ENCODE measurements at regions not wholly inside any gene's neighbourhood (a gene's known extent, or its start where the extent isn't known, plus 50 kb on each side); places are given as distances from the start of the nearest gene placed in this dataset.

GRCh38 chr3:139117136-139117675 lies 72.5 kb upstream of the PRR23C start:
- Histone ChIP-seq H3K27ac (no peak overlapping the region), H3K4me3 (no peak overlapping the region), H3K9me3 (no peaks in the 10 kb centered on the region), H3K27me3 (peaks cover 0 to 1% (median 0%) of the 10 kb centered on the region in 7 donors), H3K4me1 (peaks cover 0 to 22% (median 0%) of the 10 kb centered on the region in 9 donors), H3K36me3 (no peaks in the 10 kb centered on the region)
- DNase-seq (no peak), ATAC-seq (no peak)
- no peak for TF ChIP-seq CTCF (IDR thresholded peaks at IDR 0.05)
- WGBS, 2 donors, result 78 to 84% methylated on average over 1 of the region's 1 CpG
- intact Hi-C loops (cut with DNase I), result no loop called here

- Histone ChIP-seq H3K27ac (no peak overlapping the region), H3K4me3 (no peak overlapping the region), H3K4me1 (peaks cover 0 to 22% (median 0%) of the 10 kb centered on the region in 9 donors), H3K27me3 (no peaks in the 10 kb centered on the region), H3K36me3 (no peaks in the 10 kb centered on the region), H3K9me3 (no peaks in the 10 kb centered on the region)
- no peak for TF ChIP-seq CTCF (IDR thresholded peaks at IDR 0.05)
- intact Hi-C loops (cut with DNase I), result no loop called here
- whole genome bisulfite sequencing, 2 donors, result 95% methylated on average over 7 of the region's 7 CpGs
- ATAC-seq (no peak), DNase-seq (no peak)
Measured at GRCh38 chr3:139117883-139118760, 73.4 kb upstream of the PRR23C start.

- peaks cover 0 to 22% (median 0%) of the 10 kb centered on the region in 9 donors for H3K4me1 ChIP-seq
Measured at GRCh38 chr3:139118835-139119234, 74.1 kb upstream of the PRR23C start.

More at GRCh38 chr3:139118835-139119234, 74.1 kb upstream of the PRR23C start:
- Histone ChIP-seq H3K4me3 (no peak overlapping the region), H3K27ac (no peak overlapping the region), H3K27me3 (no peaks in the 10 kb centered on the region), H3K36me3 (no peaks in the 10 kb centered on the region), H3K9me3 (no peaks in the 10 kb centered on the region)
- WGBS, 2 donors, result 86 to 89% methylated on average over 4 of the region's 4 CpGs
- ATAC-seq (no peak), DNase-seq (no peak)
- intact Hi-C loops (cut with DNase I), result no loop called here
- no peak for TF ChIP-seq CTCF (IDR thresholded peaks at IDR 0.05)
